ENCODE measurements at regions not wholly inside any gene's neighbourhood (a gene's known extent, or its start where the extent isn't known, plus 50 kb on each side); places are given as distances from the start of the nearest gene placed in this dataset.
"Not testable (repeated sequence)": the region's sequence is repeated elsewhere in the genome, so short reads cannot be mapped to it uniquely, and the experiment has no call there.

- no peak for DNase-seq (ENCODE audit: extremely low read depth, low read depth)
- TF ChIP-seq, protein P1, sequence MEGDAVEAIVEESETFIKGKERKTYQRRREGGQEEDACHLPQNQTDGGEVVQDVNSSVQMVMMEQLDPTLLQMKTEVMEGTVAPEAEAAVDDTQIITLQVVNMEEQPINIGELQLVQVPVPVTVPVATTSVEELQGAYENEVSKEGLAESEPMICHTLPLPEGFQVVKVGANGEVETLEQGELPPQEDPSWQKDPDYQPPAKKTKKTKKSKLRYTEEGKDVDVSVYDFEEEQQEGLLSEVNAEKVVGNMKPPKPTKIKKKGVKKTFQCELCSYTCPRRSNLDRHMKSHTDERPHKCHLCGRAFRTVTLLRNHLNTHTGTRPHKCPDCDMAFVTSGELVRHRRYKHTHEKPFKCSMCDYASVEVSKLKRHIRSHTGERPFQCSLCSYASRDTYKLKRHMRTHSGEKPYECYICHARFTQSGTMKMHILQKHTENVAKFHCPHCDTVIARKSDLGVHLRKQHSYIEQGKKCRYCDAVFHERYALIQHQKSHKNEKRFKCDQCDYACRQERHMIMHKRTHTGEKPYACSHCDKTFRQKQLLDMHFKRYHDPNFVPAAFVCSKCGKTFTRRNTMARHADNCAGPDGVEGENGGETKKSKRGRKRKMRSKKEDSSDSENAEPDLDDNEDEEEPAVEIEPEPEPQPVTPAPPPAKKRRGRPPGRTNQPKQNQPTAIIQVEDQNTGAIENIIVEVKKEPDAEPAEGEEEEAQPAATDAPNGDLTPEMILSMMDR (IDR thresholded peaks at IDR 0.05; ENCODE audit: low read depth, low read length, missing control alignments): no peak
- H3K4me3 ChIP-seq (replicated peaks; ENCODE audit: low read depth, low read length): no peak overlapping the region
Observed at GRCh38 chr14:105746124-105746514, 219.7 kb downstream of the TMEM121 start.

- not testable (repeated sequence) for DNase-seq (ENCODE audit: extremely low read depth, low read depth); H3K4me3 ChIP-seq (replicated peaks; ENCODE audit: low read depth, low read length)
Observed at GRCh38 chr14:105746800-105747502, 220.6 kb downstream of the TMEM121 start.

GRCh38 chr14:105747503-105748203, 221.3 kb downstream of the TMEM121 start:
- DNase-seq (ENCODE audit: extremely low read depth, low read depth); H3K4me3 ChIP-seq (replicated peaks; ENCODE audit: low read depth, low read length): not testable (repeated sequence)

DNA sequence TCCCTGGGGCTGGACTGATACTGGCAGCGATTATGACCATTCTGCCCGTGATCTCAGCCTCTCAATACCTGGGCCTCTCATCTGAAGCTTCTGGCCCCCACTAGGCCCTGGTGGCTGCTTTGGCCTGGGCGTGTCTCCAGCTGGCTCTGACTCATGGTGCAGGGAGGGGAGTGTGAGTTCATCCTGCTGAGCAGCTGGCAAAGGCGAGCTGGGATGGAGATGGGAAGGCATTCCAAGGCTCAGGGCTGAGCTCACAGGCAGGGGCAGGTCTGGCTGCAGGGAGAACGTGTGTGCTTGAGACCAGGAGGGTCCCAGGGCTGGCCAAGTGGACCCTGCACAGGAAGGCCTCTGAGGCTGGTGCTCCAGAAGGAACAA, 221.8 kb downstream of the TMEM121 start:
- TF ChIP-seq, protein P1 (IDR thresholded peaks at IDR 0.05; ENCODE audit: low read depth, low read length, missing control alignments): no peak
- no peak for DNase-seq (ENCODE audit: extremely low read depth, low read depth)
- no peak overlapping the region for H3K4me3 ChIP-seq (replicated peaks; ENCODE audit: low read depth, low read length)

DNA sequence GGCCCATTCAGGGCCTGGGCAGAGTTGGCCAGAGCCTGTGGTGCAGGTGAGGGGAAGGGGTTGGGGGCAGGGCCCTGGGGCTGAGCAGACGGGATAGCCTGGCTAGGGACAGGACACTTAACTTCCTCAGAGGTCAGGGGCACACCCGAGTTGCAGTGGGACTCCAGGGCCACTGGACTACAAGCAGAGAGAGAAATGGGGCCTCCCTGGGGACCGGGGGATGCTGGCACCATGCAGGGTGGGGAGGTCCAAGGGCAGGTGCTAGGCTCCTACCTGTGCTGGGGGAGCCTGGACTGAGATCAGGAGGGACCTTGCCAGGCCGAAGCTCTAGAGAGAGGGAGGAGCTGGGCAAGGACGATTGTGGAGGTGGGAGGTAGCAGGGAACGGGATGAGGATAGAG, 222.3 kb downstream of the TMEM121 start:
- not testable (repeated sequence) for H3K4me3 ChIP-seq (replicated peaks; ENCODE audit: low read depth, low read length); DNase-seq (ENCODE audit: extremely low read depth, low read depth)

GRCh38 chr14:105749870-105750541, 223.6 kb downstream of the TMEM121 start:
- not testable (repeated sequence) for DNase-seq (ENCODE audit: extremely low read depth, low read depth); H3K4me3 ChIP-seq (replicated peaks; ENCODE audit: low read depth, low read length)

DNA sequence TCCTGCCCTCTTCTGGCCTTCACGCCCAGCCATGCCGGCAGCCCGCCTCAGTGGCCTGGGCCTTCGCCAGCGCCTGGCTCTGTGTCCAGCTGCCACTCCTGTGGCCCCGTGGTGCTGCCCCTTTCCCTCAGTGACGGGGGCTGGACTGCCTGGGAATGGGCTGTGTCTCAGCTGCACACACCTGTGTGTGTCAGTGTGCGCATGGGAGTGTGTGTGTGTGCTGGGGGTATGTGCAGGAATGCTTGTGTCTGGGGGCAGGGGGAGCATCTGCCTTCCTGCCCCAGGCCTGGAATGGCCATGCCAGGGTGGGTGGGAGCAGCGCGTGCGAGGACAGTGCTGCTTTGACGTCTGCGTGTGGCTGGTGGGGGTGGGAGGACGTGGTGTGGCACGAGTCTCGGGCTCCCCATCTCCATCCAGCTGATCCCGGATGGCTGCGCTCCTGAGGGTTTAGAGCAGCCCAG, 224.9 kb downstream of the TMEM121 start:
- H3K4me3 ChIP-seq (replicated peaks; ENCODE audit: low read depth, low read length); DNase-seq (ENCODE audit: extremely low read depth, low read depth): not testable (repeated sequence)

- H3K4me3 ChIP-seq (replicated peaks; ENCODE audit: low read depth, low read length); DNase-seq (ENCODE audit: extremely low read depth, low read depth): not testable (repeated sequence)
Observed at GRCh38 chr14:105752420-105752819, 226.0 kb downstream of the TMEM121 start.

DNA sequence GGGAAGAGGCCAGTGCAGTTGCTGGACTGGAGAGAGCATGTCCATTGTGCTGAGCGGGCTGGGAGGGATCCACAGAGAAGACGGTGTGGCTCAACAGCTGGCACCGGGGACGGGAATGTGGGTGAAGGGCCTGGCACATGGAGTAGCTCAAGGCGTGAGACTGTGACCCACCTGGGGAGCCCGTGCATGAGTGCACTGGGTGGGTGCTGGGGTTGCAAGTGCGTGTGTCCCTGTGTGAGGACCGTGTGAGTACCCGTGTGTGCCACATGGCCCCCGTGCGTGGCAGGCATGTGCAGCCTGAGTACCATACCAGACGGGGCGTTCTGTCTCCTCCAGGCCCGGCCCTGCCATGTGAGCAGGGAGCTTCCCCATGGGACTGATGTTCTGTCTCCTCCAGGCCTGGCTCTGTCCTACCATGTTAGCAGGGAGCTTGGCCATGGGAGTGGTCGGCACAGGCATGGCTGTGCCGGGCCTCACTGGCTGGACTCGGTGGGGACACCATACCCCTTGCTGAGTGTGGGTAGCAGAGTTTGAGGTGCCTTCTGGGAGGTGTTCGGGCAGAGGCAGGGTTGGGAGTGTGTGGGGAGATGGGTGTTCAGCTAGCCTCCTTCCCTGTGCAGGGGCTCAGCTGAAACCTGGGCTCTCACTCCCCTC, 234.4 kb downstream of the TMEM121 start:
- no peak for DNase-seq (ENCODE audit: extremely low read depth, low read depth)
- TF ChIP-seq, protein P1 (IDR thresholded peaks at IDR 0.05; ENCODE audit: low read depth, low read length, missing control alignments): no peak
- H3K4me3 ChIP-seq (replicated peaks; ENCODE audit: low read depth, low read length): no peak overlapping the region

- H3K4me3 ChIP-seq (replicated peaks; ENCODE audit: low read depth, low read length): not testable (repeated sequence)
Observed at GRCh38 chr14:105761345-105761740, 235.0 kb downstream of the TMEM121 start.

More at GRCh38 chr14:105761345-105761740, 235.0 kb downstream of the TMEM121 start:
- not testable (repeated sequence) for DNase-seq (ENCODE audit: extremely low read depth, low read depth)

Data from HFF-Myc (cell line).